Caki2 (cell line): ENCODE measurements at regions not wholly inside any gene's neighbourhood (a gene's known extent, or its start where the extent isn't known, plus 50 kb on each side); places are given as distances from the start of the nearest gene placed in this dataset.
"Not testable (repeated sequence)": the region's sequence is repeated elsewhere in the genome, so short reads cannot be mapped to it uniquely, and the experiment has no call there.

Source experiments
- DNase-seq: peaks from one replicate; pipeline ENCODE4 v3.0.0-alpha.2; 2015; ENCODE audit warnings: low read depth
- in situ Hi-C: cut with HindIII; loops from 2 replicates; pipeline ENCODE4 v1.10.0; 2016; ENCODE audit warnings: low sequenced_read_pairs, low pct_unique_long_range_greater_than_20kb, mixed read lengths

DNA sequence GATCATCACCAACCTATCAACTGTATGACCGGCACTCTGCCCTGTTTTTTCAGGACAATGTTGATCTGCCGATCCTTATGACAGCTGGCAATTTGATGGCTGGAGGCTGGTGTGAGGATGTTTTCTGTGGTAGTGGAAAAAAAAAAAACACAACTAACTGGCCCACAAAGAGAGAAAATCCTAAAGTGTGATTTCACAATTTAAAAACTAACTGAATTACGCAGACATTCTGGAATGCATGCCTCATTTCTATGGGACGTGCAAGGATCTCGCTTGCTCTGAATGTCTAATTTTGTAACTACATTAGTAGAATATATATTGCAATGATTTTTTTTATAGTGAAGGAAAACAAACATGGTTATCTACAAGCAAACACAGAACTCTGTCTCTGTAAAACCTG lies 590.5 kb downstream of the ETS1 start:
- DNase-seq: no peak
- in situ Hi-C loops: no loop called here

GRCh38 chr11:127995921-127996320 lies 591.4 kb downstream of the ETS1 start:
- DNase-seq: no peak
- in situ Hi-C loops: no loop called here

DNA sequence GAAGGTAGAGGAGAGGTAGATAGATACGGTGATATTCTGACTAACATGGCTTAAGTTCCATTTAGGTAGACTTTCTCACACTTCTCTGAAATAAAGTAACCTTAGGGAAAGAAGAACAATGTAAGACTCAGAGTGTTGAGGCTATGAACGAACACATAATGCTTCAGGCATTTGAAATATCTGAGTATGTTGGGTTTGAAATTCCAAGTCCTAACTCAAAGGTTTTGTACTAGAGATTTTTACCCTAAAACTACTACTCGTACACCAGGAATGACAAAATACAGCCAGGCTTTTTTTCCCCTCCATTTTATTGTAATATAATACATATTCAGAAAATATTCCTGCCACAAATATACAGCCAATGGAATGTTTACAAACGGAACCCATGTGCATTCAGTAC lies 592.6 kb downstream of the ETS1 start:
- in situ Hi-C loops: no loop called here
- no peak for DNase-seq

- in situ Hi-C loops: no loop called here
- no peak for DNase-seq
Measured at GRCh38 chr11:127993788-127994187, 593.6 kb downstream of the ETS1 start.

DNA sequence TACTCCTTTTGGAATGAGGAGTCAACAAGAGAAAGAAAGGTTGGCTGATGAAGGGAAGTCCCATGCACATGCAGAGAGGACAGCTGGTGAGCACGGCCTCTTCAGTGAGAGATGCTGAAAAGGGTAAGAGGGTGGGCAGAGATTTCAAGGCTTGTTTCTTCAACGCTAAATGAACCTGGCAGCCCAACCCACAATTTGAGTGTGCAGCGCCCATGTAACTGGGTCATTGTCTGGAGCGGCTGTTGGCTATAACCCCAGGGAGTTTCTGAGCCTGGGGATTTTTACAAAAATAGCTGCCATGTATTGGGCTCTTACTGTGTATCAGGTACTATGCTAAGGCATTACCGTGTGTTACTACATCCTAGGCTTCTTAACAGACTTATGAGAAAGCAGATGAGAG lies 594.1 kb downstream of the ETS1 start:
- in situ Hi-C loops: no loop called here
- no peak for DNase-seq

- no peak for DNase-seq
- in situ Hi-C loops: no loop called here
Measured at GRCh38 chr11:127986073-127986472, 601.3 kb downstream of the ETS1 start.

GRCh38 chr11:127972816-127973215 lies 614.5 kb downstream of the ETS1 start:
- in situ Hi-C loops: no loop called here
- DNase-seq: no peak

DNA sequence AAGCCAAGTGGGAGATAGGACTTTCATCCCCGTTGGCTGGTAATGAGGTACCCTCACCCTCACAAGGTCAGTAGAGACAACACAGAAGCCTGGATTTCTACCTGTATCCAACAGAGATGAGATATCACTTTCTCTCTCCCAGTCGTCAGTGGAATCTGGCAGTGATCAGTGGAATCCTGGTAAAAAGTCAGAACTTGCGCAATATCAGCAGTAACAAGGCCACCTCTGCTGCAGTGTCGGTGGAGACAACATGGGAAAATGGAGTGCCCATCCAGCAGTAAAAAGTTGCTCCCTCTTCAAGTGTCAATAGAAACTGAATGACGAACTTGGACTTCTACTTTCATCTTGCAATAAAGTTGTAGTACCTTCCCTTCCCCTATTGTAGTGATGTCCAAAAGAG lies 615.9 kb downstream of the ETS1 start:
- in situ Hi-C loops: no loop called here
- no peak for DNase-seq

DNA sequence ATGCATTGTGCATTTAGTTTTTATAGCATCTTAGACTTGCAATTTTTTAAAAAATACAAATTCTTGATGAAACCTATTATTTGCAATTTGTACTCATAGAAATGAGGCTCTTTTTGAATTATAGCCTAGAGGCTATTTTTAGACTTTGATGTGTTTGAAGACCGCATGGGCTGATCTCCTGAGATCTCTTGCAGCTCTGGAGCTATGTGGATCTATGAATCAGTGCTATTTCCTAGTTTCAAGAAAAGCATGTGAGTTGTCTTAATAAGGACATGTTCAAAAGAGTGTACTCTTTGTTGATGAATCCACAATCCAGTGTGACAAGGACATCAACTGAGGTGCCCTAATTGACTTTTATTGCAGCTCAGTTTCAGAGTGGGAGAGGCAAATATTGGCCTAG lies 620.5 kb downstream of the ETS1 start:
- in situ Hi-C loops: no loop called here
- no peak for DNase-seq

DNA sequence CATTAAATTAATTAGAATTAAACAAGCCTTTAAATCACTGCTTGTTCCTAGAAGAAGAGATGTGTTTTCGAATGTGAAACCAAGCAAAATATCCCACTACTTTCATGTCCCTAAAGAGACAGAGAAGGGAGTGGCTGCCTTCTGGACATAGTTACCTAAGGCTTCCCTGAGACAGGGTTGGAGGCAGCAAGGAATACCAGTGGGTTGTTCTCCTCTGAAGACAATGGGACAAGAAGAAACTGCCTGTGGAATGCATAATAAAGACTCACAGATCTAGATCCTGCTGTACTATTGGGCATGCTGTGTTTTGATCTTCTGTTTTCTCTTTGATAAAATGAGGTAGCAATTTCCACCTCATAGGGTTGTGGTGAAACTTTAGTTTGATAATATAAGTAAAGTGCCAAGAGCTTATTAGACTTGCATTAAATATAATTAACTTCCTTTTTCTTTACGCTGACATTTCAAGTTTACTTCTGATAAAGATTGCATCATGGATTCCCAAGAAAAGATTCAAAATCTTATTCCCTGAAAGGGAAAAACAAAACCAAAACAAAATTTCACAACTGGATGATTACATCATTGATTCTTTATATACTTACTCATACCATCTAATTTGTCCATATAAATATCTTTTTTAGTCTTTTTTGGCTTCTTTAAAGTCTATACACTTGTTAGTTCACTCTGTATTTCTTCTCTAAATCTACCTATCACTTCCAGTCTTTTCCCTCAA lies 621.3 kb downstream of the ETS1 start:
- in situ Hi-C loops: no loop called here

DNA sequence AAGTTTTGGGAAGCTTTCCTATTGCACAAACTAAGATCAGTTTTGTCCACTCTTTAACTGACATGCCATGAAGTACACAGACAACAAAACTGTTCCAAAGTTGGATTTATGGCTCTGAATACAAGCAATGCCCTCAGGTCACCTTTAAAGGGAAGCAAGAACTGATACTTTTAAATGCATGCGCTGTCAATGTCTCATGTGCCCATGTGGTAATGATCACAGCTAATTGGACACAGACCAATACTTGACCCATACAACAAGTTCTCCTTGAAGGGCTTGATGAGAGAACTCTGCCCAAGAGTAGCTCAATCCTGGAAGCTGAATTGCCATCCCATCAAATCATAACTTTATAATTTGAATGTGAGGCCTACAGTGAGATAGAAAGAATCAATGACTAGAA lies 624.9 kb downstream of the ETS1 start:
- DNase-seq: no peak
- in situ Hi-C loops: no loop called here

More for the DNA sequence above, 621.3 kb downstream of the ETS1 start:
- DNase-seq: no peak

DNA sequence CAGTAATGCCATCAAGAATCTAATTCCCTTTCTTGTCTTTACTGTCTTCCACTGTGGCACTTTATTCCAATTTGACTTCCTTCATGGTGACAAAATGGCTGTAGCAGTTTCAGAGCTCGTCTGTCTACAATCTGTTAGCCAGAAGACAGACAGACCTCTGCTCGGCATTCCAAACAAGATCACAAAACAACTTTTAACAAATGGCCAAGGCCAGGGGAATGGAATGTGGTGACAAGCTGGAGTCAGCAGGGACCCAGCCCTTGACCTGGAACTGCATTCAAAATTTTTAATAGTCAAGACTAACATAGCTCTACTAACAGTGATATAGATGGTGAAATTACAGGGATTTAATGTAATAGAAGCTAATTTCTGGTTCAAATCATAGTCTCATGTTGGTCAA lies 637.2 kb downstream of the ETS1 start:
- DNase-seq: no peak
- in situ Hi-C loops: no loop called here

DNA sequence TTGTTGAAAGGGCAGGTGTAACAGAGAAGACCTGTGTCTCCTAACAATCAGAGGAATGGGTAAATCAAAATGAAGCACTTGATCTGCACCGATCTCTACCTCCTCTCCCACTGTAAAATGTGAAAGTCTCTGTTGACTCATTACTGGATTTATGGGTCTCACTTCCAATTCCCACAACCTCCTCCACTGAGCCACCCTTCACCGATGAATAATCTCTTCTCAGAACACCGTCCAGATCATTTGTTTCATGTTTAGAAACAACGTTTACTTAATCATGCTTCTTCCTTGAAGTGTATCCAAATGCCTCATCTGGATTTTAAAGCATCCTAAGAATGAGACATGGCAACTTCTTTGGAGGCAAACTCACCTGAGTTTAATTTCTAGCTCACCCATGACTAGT lies 643.6 kb downstream of the ETS1 start:
- in situ Hi-C loops: no loop called here
- DNase-seq: no peak

GRCh38 chr11:127943152-127943551 lies 644.2 kb downstream of the ETS1 start:
- in situ Hi-C loops: no loop called here

DNA sequence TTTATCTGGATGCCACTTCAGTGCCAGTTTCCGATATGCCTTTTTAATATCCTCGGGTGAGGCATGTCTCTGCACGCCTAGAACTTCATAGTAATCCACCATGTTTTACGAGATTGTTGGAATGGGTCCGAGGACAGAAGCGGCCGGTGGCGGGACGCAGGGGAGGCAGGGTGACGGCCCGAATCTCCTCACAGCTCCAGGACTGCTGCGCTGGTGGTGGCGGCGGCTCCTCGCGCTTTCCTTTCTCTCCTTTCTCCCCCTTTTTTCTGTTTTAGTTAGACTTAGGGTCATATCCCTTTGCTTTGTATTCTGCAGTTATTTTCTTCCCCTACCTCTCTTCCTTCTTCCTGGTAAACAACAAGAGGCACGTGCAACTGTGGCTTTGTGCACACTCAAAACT lies 645.8 kb downstream of the ETS1 start:
- in situ Hi-C loops, DNase-seq: not testable (repeated sequence)

More at GRCh38 chr11:127943152-127943551, 644.2 kb downstream of the ETS1 start:
- no peak for DNase-seq

DNA sequence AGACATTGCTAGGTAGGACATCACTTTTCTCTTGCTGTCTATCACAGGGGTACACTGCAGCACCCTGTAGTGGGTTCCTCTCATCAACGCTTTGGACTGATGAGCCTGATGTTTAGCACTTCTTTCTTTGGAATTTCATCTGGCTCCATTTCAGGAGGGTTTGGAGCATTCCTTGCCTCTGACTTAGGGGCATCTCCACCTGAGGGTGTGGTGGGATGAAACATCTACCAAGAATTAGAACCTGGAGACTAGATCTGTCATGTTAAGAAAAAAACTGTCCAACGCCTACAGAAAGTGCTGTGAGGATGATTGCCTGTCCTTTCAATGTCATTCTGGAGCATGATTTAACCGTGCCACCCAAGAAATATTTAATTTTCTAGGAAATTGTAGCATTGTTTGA lies 648.4 kb downstream of the ETS1 start:
- no peak for DNase-seq
- in situ Hi-C loops: no loop called here

GRCh38 chr11:127935081-127935480 lies 652.3 kb downstream of the ETS1 start:
- DNase-seq: no peak
- in situ Hi-C loops: no loop called here

DNA sequence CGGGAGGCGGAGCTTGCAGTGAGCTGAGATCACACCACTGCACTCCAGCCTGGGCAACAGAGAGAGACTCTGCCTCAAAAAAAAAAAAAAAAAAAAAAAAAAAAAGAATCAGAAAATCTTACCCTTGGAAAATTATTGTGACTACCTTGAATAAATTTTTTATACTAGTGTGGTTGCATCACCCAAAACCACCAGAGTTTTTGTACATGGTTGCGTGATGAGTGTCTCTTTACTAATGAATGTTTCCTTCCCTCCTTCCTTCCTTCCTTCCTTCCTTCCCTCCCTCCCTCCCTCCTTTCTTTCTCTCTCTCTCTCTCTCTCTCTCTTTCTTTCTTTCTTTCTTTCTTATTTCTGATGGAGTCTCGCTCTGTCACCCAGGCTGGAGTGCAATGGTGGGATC lies 653.4 kb downstream of the ETS1 start:
- in situ Hi-C loops, DNase-seq: not testable (repeated sequence)

GRCh38 chr11:127931803-127932202 lies 655.6 kb downstream of the ETS1 start:
- in situ Hi-C loops: no loop called here
- DNase-seq: no peak

DNA sequence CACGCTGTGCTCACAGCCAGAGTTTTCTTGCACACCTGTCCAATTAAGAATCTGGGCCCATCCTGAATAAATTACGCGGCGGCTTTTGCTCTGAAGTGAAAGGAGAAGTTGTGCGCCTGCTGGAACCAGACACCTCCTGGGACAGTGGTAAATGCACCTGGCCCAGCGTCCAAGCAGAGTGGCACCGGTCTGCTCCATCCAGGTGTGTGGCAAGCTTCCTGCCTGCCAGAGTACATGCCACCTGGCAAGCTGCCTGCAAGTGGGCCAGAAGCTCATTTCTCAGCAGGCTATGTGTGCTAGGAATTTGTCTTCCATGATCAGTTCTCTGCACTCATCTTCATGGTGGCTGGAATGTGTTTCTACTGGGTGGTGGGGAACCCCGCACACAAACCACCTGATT lies 660.6 kb downstream of the ETS1 start:
- DNase-seq: no peak
- in situ Hi-C loops: no loop called here
